ENCODE measurements at regions not wholly inside any gene's neighbourhood (a gene's known extent, or its start where the extent isn't known, plus 50 kb on each side); places are given as distances from the start of the nearest gene placed in this dataset.
A peak's percentile ranks its signal among the peaks of the same experiment; 100 is the strongest.

DNA sequence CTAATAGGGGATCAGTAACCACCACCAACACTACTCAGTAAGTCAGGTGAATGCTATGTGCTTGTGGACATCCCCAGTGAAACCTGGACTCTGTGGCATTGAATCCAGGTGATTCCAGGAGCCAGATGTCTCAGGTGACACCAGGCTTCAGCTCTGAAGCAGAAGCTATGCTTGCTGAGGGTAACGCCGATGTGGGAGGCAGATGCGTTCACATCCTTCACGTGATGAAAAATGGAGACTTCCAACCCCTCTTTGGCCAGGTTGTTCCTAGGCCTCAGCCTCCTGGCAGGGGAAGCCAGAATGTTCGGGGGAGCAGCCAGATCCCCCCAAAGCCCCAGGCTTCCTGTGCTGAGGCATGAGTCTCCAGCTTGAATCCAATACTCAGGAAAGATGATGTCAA is 209.8 kb upstream of the PDE10A start:
- no peak for DNase-seq

DNA sequence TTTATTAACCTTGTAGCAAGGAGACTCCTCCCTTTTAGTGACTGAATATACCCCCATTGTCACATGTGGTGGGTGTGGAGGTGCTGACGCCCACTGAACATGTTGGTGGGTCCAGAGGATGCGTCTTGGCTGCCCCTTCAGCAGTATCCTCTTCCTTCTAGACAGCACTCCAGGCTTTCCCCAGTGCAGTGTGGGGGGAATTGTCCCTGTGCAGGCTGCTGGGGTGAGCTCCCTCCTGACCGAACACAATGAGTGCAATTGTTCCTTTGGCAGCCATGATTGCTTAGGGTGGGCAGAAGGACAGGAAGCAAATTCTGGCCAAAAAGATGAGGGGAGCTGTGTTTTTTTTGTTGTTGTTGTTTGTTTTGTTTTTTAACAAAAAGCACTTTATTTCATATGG is 209.3 kb upstream of the PDE10A start:
- DNase-seq, result no peak

DNA sequence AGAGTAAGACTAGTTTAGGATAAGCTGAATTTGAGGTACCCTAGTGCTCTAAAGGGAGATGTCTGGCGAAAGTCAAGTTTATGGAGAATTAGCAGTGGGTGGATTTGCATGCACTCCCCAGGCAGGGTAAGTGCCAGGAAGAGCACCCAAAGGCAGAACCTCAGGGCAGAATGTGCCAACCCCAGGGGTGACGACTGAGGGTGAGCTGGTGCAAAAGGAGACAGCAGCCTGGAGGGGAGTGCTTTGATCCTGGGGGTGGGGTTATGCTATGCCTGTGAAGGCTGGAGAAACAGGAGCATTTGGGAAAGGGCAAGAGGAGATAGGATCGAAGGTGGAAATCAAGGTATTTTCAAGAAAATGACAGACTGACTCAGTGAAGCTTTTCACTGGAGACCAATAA is 208.5 kb upstream of the PDE10A start:
- DNase-seq, result no peak

DNA sequence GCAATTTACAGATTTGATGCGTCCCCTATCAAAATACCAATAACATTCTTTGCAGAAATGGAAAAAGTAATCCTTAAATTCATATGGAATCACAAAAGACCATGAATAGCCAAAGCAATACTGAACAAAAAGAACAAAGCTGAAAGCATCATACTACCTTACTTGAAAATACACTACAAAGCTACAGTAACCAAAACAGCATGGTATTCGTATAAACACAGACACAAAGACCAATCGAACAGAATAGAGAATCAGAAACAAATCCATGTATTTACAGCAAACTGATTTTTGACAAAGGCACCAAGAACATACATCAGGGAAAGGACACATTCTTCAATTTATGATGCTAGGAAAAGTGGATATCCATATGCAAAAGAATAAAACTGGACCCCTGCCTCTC is 206.5 kb upstream of the PDE10A start:
- no peak for DNase-seq

DNA sequence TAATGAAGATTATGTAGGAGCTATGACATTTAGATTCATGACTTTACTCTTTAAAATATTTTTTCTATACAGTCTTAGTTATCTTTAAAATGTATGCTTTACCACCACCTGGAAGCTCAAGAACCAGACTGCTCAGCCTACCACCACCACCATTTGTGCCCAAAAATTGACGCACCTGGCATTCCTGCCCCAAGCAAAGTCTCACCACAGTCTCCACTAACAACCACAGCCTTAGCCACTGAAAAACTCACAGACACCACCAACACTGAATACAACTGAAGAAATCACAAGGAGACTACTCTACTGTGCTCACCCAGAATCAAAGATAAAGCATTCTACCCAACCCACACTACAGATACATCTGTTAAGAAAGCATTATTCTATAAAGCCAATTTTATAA is 201.9 kb upstream of the PDE10A start:
- DNase-seq, result no peak

DNA sequence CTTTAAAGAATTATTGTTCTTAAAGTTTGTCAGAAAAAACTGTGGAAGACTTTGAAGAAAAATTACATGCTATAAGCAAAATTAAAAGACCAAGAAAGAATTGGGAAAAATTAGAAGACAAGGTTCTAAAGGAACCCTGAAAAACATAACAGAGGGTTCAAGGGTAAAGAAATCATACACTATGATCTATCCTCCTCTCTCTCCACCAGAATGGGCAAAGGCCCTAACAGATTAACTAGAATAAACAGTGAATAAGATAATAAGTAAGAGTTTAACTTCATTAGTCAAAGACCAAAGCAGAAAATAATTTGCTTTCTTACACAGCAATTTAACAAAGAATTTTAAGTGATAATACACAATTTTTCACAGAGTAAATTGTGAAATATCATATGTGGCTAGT is 201.2 kb upstream of the PDE10A start:
- DNase-seq, result no peak

DNA sequence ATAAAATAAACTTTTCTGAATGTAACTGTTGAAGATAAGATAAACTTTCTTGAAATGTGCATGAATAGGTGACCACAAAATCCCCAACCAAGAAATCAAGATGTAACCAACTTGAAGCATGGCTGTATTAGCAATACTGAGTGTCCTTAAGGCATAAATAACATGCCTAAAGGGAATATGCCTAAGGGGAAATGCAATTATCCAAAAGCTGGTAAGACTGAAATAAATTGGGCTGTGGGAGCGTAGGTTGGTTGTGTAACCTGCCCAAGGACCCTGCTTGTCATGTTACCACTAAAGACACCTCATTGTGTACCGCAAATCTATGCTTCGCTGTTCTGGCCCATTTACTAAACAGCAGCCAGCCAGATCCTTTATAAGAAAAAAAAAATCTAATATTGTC is 200.8 kb upstream of the PDE10A start:
- DNase-seq, result no peak

DNA sequence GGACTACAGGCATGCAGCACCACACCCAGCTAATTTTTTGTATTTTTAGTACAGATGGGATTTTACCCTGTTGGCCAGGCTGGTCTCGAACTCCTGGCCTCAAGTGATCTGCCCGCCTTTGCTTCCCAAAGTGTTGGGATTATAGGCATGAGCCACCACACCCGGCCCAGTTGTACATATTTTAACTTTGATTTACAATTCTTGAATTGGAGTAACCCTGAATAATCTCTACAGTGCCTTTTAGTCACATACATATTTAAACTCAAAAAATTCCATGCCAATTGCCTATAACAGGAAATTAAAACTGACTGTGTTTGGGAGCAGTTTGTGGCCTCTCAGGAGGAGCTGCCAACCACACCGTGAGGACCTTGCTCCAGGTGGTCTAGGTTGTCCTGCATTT is 199.8 kb upstream of the PDE10A start:
- DNase-seq, result no peak

DNA sequence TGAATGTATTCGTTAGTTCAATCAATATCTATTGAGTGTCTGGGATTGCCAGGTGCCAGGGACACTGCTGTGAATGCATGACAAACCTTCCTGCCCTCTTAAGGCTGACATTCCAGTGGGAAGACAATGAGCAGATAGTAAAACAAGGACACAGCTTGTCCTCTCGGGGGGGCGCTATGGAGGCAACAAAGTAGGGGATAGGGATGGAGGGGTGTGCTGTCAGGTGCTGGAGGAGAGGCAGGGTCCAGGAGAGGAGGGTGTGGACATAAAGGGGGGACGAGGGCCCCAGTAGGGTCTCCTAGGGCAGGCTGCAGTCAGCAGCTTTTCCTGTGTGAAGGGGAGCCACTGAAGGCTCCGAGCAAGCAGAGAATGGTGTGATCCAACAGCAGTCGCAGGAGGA is 198.2 kb upstream of the PDE10A start:
- no peak for DNase-seq

DNA sequence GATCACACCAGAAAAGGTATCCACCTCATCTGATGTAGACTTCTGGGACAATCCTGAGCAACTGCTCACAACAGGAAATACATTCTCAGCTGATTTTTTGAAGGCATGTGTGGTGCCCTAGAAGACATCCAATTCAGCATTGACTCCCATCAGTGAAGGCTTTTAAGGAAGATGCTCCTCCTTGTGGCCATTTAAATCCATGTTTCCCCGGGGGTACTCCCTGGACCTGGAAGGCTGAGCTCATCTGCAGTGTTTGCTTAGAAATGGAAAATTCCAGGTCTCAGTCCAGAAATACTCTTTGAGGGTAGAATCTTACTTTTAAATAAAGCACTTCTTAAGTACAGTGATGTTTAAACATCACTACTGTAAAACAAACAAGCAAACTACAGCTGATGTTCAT is 195.5 kb upstream of the PDE10A start:
- DNase-seq, result no peak

DNA sequence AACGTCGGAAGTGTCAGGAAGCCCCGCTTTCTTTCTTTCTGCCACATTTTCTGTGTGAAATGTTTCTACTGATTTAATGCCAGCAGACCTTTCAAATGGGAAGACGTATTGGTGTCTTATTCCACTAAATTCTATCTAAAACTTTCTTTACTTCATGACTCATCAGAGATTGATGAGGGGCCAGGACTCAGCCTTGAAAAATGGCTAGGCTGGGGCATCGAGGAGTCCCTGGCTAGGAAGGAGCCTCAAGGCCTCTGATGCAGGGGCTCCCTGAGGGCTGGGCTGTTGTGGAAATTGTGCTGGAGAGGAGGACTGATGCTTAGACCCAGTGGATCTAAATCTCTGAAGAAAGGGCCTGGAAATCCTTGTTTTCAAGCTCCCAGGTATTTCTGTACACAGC is 192.8 kb upstream of the PDE10A start:
- DNase-seq, result no peak

DNA sequence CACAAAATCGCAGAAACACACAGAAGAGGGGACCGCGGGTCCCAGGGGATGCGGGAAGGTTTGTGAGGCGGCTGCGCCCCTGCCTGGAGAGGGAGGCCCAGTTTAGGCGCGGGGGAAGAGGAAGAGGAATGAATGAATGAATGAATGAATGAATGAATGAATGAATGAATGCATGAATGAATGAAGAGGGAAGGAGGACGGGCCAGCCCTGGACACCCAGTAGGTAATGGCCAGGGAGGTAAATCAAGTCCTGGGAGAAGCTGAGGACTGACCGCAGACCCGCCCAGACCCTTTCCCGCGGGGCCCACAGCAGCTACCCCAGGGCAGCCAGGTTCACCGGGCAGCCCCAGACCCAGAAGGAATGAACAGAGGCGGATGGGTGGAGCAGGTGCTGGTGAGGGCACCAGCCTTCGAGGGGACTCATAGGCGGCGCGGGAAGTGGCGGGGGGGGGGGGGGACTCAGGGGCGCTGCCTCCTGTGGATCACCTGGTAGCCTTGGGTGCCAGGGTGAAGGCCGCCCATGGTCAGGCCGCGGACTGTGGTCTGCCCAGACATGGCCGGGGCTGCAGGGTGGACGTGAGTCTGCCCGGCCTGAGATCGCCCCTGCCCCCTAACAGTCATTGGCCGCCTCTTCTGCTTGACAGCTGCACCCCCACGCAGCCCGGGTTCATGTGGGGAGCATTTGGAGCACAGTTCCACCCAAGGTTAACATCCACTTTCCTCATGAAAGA is 192.0 kb upstream of the PDE10A start:
- no peak for DNase-seq

DNA sequence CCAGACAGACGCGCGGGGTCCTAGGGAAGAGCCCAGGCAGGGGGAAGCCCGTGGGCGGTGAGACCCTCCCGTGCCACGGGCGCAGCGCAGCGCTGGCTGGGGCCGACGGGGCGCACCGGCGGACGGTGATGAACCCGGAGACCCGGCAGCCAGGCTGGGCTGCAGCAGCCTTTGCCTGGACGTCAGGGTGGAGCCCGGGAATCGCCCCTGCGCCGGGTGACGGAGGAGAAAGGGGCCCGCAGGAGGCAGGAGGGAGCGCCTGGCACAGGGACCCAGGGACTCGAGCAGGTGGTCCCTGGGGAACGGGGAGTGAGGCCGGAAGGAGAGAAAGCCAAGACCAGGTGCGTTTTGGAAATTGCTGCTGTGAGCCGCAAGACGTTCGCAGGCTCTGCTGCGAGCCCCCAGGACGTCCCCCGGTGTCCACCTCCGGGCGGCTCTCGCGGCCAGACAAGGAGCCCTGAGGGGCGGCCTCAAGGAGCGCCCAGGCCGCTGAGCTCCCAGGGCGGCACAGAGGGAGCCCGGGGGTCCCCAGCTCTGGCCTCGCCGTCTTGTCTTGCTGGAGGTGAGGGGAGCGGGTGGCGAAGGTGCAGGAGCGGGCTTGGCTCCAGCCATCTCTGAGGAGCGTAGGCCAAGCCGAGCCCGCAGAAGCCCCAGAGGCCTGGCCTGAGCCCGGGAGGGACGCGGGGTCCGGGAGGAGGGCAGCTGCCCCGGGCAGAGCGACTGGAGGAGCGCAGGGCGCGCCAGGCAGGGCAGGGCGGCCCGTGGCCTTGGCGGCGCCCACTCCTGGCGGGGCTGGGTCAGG is 191.2 kb upstream of the PDE10A start:
- DNase-seq, result no peak

DNA sequence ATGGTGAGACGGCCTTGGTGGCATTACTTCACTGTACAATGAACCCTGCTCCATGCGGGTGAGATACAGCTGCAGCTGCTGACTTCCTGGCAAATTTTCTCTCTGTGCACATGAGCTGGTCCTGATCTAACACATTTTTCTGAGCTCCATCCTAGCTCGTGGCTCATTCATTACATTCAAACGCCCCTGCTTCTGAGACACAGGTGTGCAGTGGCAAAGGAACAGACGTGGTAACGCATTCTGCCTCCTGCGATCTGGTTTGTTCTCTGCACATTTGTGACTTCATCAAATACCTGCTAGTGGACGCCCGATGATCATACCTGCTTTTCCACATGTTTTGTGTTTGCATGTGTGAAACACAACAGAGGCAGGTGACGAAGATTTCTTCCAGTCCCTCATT is 189.6 kb upstream of the PDE10A start:
- DNase-seq, result no peak

DNA sequence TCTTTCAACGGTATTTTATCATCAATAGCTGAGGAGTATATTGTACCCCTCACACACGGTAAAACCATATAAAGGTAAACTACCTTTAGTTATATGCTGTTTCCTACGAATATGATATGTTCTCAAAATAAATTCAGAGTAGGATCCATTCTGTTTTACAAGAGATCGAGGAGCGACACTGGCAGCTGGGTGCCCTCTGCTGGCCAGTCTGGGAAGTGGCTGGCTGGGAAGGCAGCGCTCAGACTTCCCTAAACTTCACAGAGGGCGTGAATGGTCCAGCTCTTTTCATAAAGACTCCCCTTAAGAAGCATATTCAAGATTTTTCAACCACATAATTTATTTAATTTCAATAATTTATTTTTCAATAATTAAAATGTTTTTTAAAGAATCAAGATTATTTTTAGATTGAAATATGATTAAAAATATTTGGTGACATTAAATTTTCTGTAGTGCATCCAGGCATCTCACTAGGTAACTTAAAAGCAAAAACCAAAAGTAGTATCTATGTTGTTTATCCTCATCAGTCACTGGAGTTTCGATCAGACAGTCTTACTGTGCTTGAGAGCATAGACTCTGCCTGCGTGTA is 187.5 kb upstream of the PDE10A start:
- peak; percentile 23 for DNase-seq

DNA sequence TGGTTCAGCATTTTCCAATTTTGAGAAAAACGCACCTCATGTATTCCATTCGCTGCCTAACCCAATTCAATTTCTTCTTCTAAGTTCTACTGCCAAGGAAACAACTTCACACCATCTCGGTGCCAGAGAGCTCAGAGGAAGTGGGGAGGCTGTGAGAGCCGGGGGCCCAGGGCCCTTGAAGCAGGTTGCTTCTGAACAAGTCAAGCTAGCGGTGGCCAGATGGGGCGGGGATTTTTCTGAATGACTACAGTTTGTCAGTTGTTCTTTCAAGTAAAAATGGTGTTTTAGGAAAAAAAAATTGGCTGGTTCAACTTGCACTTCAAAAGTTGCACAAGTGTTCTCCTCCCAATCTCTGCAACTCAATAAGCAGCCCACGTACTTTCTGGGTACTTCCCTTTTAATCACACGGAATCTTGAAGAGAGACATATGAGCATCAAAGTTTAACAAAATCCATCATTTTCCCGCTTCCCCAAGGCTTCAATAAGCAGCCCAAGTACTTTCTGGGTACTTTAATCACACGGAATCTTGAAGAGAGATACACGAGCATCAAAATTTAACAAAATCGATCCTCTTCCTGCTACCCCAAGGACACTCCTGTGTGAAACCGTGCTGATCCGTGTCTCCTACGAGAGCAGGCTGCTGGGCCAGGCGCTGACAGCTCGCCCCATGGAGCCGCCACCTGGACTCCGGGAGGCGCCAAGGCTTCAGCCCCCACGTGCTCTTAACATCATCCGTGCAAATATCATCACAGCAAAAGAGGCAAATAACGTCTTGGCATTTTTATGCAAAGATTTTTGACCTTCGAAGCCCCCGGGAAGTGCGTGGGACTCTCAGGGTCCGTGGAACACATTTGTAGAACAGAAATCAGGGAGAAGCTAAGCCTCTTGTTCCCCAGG is 186.7 kb upstream of the PDE10A start:
- no peak for DNase-seq

DNA sequence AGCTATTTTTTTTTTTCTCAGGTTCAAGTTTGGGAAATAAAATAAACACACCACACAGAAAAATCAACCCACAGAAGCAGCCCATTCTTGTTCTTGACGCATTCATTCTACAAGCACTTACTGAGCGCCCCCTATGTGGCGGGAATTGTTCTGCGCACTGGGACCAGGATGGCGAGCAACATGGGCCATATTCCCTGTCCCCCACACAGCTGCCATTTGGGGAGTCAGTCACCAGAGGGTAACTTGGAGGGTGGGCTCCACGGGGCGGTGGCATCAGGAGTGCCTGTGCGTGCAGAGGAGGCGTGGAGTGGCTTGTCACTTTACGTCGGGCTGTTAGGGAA is 185.0 kb upstream of the PDE10A start:
- DNase-seq, result no peak

DNA sequence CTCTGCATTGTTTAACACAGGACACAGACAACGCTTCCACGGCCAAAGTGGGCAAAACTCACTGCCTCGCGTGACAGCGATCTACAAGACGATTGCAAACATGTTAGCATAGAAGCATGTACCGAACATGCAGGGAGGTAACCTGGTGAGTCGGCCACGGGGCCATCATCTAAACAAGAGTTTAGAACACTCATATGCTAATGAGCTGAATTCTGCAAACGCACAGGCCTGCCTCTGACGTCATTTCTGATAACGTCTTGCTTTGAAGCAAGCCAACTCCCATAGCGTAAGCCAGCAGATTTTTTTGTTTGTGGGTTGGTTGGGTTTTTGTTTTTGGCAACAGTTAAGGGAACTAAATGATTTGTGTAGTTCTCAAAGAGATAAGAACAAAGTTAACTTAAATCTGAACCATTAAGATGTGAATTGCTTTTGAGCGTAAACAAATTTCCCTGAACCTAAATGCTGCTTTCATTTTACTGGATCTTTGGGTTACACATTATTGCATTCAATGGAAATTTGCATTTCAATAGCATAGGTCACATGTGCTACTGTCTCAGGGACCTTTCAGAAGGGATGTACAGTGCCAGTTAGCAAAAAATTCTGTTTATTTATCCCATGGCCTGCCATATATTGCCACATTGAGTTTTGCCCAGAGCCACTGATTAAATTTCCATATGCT is 184.5 kb upstream of the PDE10A start:
- DNase-seq, result peak; percentile 38

DNA sequence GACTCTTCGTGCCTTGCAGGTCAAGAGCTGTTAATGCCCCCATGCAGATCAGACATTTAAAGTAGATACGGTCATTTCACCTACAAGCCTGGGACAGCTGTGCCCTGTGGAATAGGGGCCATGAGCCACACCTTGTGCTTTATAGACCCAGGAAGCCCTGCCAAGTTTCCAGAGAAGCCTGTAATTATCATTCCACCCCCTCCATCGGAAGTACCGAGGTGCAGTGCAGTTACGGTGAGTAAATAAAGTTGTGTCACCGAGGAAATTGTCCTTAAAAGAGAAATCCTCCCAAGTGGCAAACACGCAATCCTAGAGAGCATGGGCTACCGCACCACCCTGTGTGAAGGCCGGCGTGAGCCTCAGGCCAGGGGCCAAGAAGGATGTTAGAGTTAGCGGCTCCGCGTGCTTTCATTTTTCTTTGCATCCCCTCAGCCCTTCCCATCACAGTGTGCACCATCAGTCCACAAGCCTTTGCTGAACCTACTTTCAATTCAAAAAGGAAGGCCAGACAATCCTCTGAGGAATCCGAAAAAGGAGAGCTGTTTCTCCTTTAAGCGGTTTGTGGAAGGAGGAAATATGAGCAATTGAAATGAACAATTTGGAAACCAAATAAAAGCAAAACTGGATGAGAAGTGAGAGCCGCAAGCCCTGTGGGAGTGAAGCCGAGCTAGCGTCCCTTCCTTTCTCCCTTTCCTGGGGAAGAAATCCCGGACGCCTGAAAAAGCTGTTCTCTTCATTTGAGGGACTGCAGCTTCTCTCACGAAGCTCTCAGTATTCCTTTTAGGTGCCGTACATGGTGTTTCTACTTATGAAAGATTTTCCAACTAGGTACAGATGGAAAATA is 183.3 kb upstream of the PDE10A start:
- peak; percentile 48 for DNase-seq

DNA sequence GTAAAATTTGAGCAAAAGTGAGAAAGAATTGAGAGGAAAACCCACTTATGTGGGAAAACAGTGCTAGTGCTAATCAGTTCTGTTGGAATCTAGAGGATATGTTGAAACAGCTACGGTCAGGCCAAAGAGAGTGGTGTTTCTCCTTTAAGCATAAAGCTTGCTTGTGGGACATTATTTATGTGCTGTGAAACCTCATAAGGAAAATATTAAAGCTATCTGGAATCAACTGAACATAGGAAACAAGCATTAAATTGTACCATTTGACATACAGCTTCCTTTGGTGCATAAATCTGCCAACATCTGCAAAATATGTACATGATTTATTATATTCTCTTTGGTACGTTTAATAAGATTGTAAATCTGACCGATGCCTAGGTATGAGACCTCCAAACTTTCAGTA is 182.5 kb upstream of the PDE10A start:
- no peak for DNase-seq

DNA sequence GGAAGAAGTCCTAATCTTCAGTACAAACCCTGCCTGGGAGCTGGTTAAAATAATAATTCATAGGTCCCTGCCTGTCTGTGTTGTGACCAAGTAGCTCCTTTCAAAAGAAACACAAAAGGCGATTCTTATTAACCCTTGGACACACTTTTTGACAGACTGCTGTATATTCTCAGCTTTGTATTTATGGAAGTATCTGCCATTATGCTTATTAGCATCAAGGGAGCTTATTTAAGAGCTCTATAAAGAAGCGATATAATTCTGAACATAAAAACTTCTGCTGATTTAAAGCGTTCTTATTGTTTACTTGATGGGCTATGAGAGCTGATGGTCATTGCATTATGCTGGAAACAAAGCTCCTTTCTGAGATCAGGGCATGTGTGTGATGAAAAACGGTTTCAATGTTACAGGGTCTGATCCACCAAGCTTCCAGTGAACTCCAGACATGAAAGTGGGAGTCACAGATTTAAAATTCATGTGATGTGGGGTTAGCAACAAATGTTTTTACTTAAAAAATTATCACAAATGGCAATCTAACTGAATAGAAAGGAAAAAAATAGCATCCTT is 181.8 kb upstream of the PDE10A start:
- no peak for DNase-seq

DNA sequence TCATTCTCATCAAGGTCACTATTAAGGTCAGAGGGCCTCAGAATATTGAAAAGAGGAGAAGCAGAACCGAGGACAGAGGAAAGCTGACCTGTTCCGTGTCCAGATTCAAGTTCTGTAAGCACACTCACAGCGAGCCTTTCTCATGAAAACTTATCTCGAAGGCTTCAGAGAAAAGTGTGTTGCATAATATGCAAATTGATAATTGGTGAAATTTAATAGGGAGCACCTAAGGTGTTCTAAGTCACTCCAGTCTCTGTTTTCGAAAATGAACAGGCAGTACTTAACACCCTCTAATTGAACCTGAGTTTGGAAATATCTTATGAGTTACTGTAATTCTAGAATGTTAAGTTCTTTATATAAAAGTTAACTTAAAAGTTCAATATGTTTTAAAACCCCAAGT is 181.2 kb upstream of the PDE10A start:
- DNase-seq, result no peak

Measured in NCI-H2029 (cell line).